ENCODE measurements at regions not wholly inside any gene's neighbourhood (a gene's known extent, or its start where the extent isn't known, plus 50 kb on each side); places are given as distances from the start of the nearest gene placed in this dataset.

DNA sequence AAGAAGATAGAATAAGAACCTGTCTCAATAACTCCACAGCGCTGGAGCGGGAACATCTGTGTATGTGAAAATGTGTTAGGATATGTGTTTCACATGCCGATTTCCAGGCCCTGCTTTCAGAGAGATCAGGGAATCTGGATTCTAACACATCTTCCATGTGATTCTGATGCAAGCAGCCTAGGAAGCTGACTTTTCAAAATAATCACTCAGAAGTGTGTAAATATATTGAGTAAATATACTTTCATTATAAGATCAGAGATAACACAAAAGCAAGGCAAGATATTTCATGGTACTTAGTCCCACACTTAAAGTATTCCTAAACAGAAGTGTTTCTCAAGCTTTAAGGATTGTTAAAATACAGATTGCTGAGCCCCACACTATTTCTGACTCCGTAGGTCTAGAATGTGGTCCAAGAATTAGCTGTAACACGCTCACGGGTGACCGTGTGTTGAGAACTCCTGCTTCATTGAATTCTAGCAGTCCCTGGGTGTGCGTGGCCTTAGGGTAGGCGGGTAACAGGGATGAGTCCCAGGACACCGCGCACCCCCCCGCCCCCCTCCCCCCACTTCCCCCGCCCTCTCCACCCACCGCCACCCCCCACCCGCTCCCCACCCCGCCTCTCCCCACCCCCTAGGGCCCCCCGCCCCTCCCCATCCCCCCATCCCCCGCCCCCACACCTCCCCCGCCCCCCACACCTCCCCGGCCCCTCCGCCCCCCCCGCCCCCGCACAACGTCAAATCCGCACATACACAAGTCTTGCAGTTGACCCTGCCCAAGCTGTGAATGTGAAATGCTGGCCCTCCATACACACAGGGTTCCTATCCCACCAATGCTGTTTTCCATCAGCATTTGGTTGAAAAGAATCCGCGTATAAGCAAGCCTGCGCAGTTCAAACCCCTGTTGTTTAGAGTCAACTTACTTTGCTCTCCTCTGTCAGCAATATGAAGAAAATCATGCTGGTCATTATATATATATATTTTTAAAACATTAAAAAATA lies 94.2 kb upstream of the SLC39A10 start:
- Histone ChIP-seq H3K4me3 (no peak overlapping the region), H3K27me3 (no peaks in the 10 kb centered on the region), H3K27ac (peak overlapping the region; percentile 20 to 48), H3K4me1 (no peaks in the 10 kb centered on the region), H3K36me3 (no peaks in the 10 kb centered on the region), H3K9me3 (no peaks in the 10 kb centered on the region)
- intact Hi-C loops (cut with DNase I; ENCODE audit: low total_unique reads), result no loop called here
- no peak for DNase-seq (ENCODE audit: low spot score in 2 of 2)
- TF ChIP-seq POLR2A (IDR thresholded peaks at IDR 0.05) (no peak), CTCF (IDR thresholded peaks at IDR 0.05) (no peak), POLR2AphosphoS5 (IDR thresholded peaks at IDR 0.05) (no peak)

GRCh38 chr2:195561116-195561921 lies 95.7 kb upstream of the SLC39A10 start:
- intact Hi-C loops (cut with DNase I; ENCODE audit: low total_unique reads), result no loop called here
- Histone ChIP-seq H3K27me3 (no peaks in the 10 kb centered on the region), H3K36me3 (no peaks in the 10 kb centered on the region), H3K27ac (no peak overlapping the region), H3K4me3 (no peak overlapping the region), H3K9me3 (no peaks in the 10 kb centered on the region), H3K4me1 (no peaks in the 10 kb centered on the region)
- no peak for TF ChIP-seq POLR2A (IDR thresholded peaks at IDR 0.05)
- TF ChIP-seq CTCF (IDR thresholded peaks at IDR 0.05), result no peak
- no peak for TF ChIP-seq POLR2AphosphoS5 (IDR thresholded peaks at IDR 0.05)
- DNase-seq (ENCODE audit: low spot score in 2 of 2), result no peak

DNA sequence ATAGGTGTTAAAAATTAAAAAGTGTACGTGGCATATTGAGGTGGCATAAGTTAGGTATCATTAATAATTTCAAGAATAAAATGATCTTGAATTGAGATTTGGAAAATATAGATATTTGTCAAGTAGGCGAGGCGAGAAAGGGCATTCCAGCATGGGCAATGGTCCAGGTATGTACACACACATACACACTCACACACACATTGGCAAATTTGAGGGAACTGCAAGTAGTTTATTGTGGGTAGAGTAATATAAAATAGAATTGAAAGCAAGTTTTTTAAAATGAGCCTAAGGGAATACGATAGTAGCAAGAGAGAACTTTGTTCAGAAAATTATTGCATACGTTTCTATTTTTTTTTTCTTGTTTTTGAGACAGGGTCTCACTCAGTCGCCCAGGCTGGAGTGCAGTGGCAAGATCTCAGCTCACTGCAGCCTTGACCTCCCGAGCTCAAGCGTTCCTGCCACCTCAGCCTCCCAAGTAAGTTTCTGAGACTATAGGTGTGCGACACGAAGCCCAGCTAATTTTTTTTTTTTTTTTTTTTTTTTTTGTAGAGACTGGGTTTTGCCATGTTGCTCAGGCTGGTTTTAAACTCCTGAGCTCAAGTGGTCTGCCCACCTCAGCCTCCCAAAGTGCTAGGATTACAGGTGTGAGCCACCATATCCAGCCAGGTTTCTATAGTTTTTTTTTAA lies 96.7 kb upstream of the SLC39A10 start:
- Histone ChIP-seq H3K4me1 (no peaks in the 10 kb centered on the region), H3K9me3 (no peaks in the 10 kb centered on the region), H3K36me3 (no peaks in the 10 kb centered on the region), H3K27ac (no peak overlapping the region), H3K27me3 (no peaks in the 10 kb centered on the region), H3K4me3 (no peak overlapping the region)
- TF ChIP-seq POLR2AphosphoS5 (IDR thresholded peaks at IDR 0.05), result no peak
- intact Hi-C loops (cut with DNase I; ENCODE audit: low total_unique reads), result no loop called here
- DNase-seq (ENCODE audit: low spot score in 2 of 2), result no peak

DNA sequence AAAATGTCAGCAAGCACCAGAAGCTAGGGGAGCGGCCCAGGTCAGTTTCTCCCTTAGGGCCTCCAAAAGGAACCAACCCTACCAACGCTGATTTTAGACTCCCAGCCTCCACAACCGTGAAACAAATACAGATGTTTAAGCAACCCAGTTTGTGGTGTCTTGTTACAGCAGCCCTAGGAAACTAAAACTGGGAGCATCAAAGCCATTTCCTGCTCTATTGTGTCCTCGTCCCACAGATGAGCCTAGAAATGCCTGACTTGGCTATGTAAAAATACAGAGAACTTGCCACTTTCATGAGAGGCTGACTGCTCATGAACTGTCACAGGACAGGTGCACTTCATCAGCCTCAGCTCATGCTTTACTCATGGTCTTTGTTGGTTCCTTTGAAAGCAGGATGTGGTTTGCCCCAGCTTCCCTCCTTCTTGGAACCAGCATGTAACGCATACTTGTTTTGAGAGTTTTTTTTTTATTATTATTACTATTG lies 97.6 kb upstream of the SLC39A10 start:
- no peaks in the 10 kb centered on the region for H3K9me3 ChIP-seq
- H3K4me3 ChIP-seq, result no peak overlapping the region
- H3K36me3 ChIP-seq, result no peaks in the 10 kb centered on the region
- H3K27ac ChIP-seq, result no peak overlapping the region
- no peaks in the 10 kb centered on the region for H3K27me3 ChIP-seq
- intact Hi-C loops (cut with DNase I; ENCODE audit: low total_unique reads), result no loop called here
- DNase-seq (ENCODE audit: low spot score in 2 of 2), result no peak
- no peaks in the 10 kb centered on the region for H3K4me1 ChIP-seq
- TF ChIP-seq CTCF (IDR thresholded peaks at IDR 0.05) (no peak), POLR2AphosphoS5 (IDR thresholded peaks at IDR 0.05) (no peak), POLR2A (IDR thresholded peaks at IDR 0.05) (no peak)

DNA sequence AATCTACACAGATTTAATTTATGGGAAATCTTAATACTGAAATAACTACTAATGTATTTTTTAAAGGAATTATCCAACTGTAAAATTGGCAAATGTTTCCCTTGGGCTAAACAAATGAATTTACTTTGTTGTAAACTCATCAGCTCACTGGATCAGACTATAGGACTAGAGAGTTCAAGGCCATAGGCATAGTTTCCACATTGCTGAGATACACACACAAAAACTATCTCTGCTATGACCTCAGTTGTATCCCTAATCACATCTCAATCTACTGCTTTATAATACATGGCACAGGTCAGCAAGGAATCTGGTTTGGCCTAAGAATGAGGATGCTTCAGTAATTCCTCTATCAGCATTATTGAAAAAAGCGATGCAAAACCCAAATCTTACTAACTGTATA lies 101.1 kb upstream of the SLC39A10 start:
- no peaks in the 10 kb centered on the region for H3K9me3 ChIP-seq
- no peak overlapping the region for H3K27ac ChIP-seq
- H3K36me3 ChIP-seq, result no peaks in the 10 kb centered on the region
- intact Hi-C loops (cut with DNase I; ENCODE audit: low total_unique reads), result no loop called here
- H3K4me3 ChIP-seq, result no peak overlapping the region
- H3K27me3 ChIP-seq, result no peaks in the 10 kb centered on the region
- TF ChIP-seq POLR2A (IDR thresholded peaks at IDR 0.05) (no peak), POLR2AphosphoS5 (IDR thresholded peaks at IDR 0.05) (no peak), CTCF (IDR thresholded peaks at IDR 0.05) (no peak)
- no peak for DNase-seq (ENCODE audit: low spot score in 2 of 2)
- H3K4me1 ChIP-seq, result no peaks in the 10 kb centered on the region

Measured in breast epithelium (tissue), 4 donors.